22Rv1 (cell line): ENCODE measurements at regions not wholly inside any gene's neighbourhood (a gene's known extent, or its start where the extent isn't known, plus 50 kb on each side); places are given as distances from the start of the nearest gene placed in this dataset.
"Not testable (repeated sequence)": the region's sequence is repeated elsewhere in the genome, so short reads cannot be mapped to it uniquely, and the experiment has no call there.

Source experiments
- CTCF ChIP-seq: fragments of 450-650 bp; IDR thresholded peaks from 2 replicates; pipeline ENCODE4 v1.5.1; 2017; ENCODE audit warnings: mild to moderate bottlenecking
- ZFX ChIP-seq: fragments of 450-650 bp; IDR thresholded peaks from 2 replicates; pipeline ENCODE4 v1.6.1; 2017; ENCODE audit warnings: antibody characterized with exemption, borderline replicate concordance

GRCh38 chr3:177353879-177354278 is 156.6 kb upstream of the TBL1XR1 start:
- not testable (repeated sequence) for TF ChIP-seq CTCF, ZFX
